KMS-11 (cell line): ENCODE measurements at regions not wholly inside any gene's neighbourhood (a gene's known extent, or its start where the extent isn't known, plus 50 kb on each side); places are given as distances from the start of the nearest gene placed in this dataset.

Source experiments
- H2AFZ ChIP-seq: fragments of 200-600 bp; sonication (generic); 2 replicates; pipeline ENCODE4 v1.6.1; 2016; ENCODE audit warnings: antibody characterized with exemption, mixed run types, low read depth
- H3K27ac ChIP-seq: fragments of 200-600 bp; sonication (generic); 2 replicates; pipeline ENCODE4 v1.6.1; 2016; ENCODE audit warnings: mild to moderate bottlenecking, mixed run types
- H3K27me3 ChIP-seq: fragments of 200-600 bp; sonication (generic); 2 replicates; pipeline ENCODE4 v1.6.1; 2017; ENCODE audit warnings: mild to moderate bottlenecking, low read depth, mixed run types, moderate library complexity; ENCODE audit not compliant: insufficient read depth
- H3K36me3 ChIP-seq: fragments of 200-600 bp; sonication (generic); 2 replicates; pipeline ENCODE4 v1.6.1; 2017; ENCODE audit warnings: mild to moderate bottlenecking, mixed run types; ENCODE audit not compliant: insufficient read depth
- H3K4me1 ChIP-seq: fragments of 200-600 bp; sonication (generic); 2 replicates; pipeline ENCODE4 v1.6.1; 2016; ENCODE audit warnings: mild to moderate bottlenecking, low read depth, mixed run types; ENCODE audit not compliant: poor library complexity, severe bottlenecking
- H3K4me2 ChIP-seq: fragments of 200-600 bp; sonication (generic); 2 replicates; pipeline ENCODE4 v1.7.0; 2016; ENCODE audit warnings: mild to moderate bottlenecking, mixed run types
- H3K4me3 ChIP-seq: fragments of 200-600 bp; sonication (generic); IDR thresholded peaks from 2 replicates; pipeline ENCODE4 v1.6.1; 2017; ENCODE audit warnings: low read depth, low read length, mixed read lengths; ENCODE audit not compliant: insufficient read depth
- H3K79me2 ChIP-seq: fragments of 200-600 bp; sonication (generic); 2 replicates; pipeline ENCODE4 v1.6.1; 2016; ENCODE audit warnings: low read depth, mixed run types; ENCODE audit not compliant: insufficient read depth
- H3K9ac ChIP-seq: fragments of 200-600 bp; sonication (generic); 2 replicates; pipeline ENCODE4 v1.6.1; 2016; ENCODE audit warnings: mild to moderate bottlenecking, mixed run types
- H4K20me1 ChIP-seq: fragments of 200-600 bp; sonication (generic); 2 replicates; pipeline ENCODE4 v1.6.1; 2016; ENCODE audit warnings: mild to moderate bottlenecking, mixed run types; ENCODE audit not compliant: insufficient read depth
- CTCF ChIP-seq: fragments of 200-600 bp; sonication (generic); conservative IDR thresholded peaks from 2 replicates; pipeline ENCODE4 v1.6.1; 2017; ENCODE audit warnings: low read depth, mild to moderate bottlenecking, antibody characterized with exemption, low read length, moderate library complexity, mixed read lengths

GRCh38 chr6:166853371-166854325, 102.7 kb downstream of the RNASET2 start:
- no peak for TF ChIP-seq CTCF
- H3K27ac ChIP-seq, result no peak overlapping the region
- H4K20me1 ChIP-seq, result no peaks in the 10 kb centered on the region
- no peak overlapping the region for H2AFZ ChIP-seq
- H3K9ac ChIP-seq, result no peak overlapping the region
- H3K79me2 ChIP-seq, result no peaks in the 10 kb centered on the region
- no peak overlapping the region for H3K4me3 ChIP-seq
- no peak overlapping the region for H3K4me2 ChIP-seq
- no peaks in the 10 kb centered on the region for H3K36me3 ChIP-seq
- H3K4me1 ChIP-seq, result no peaks in the 10 kb centered on the region
- no peaks in the 10 kb centered on the region for H3K27me3 ChIP-seq

- Histone ChIP-seq H3K79me2 (no peaks in the 10 kb centered on the region), H2AFZ (no peak overlapping the region), H3K27me3 (no peaks in the 10 kb centered on the region), H3K4me2 (no peak overlapping the region), H3K4me1 (no peaks in the 10 kb centered on the region), H4K20me1 (no peaks in the 10 kb centered on the region), H3K9ac (no peak overlapping the region), H3K36me3 (no peaks in the 10 kb centered on the region), H3K27ac (no peak overlapping the region), H3K4me3 (no peak overlapping the region)
- TF ChIP-seq CTCF, result no peak
Measured at GRCh38 chr6:166852451-166852975, 103.8 kb downstream of the RNASET2 start.

GRCh38 chr6:166851911-166852310, 104.4 kb downstream of the RNASET2 start:
- Histone ChIP-seq H3K4me3 (no peak overlapping the region), H3K36me3 (no peaks in the 10 kb centered on the region), H2AFZ (no peak overlapping the region), H4K20me1 (no peaks in the 10 kb centered on the region), H3K4me1 (no peaks in the 10 kb centered on the region), H3K27me3 (no peaks in the 10 kb centered on the region), H3K27ac (no peak overlapping the region), H3K4me2 (no peak overlapping the region), H3K79me2 (no peaks in the 10 kb centered on the region), H3K9ac (no peak overlapping the region)
- TF ChIP-seq CTCF, result no peak

- no peaks in the 10 kb centered on the region for H4K20me1 ChIP-seq
- no peaks in the 10 kb centered on the region for H3K4me1 ChIP-seq
- no peak for TF ChIP-seq CTCF
- no peak overlapping the region for H3K4me2 ChIP-seq
- H3K36me3 ChIP-seq, result no peaks in the 10 kb centered on the region
- no peak overlapping the region for H2AFZ ChIP-seq
- H3K4me3 ChIP-seq, result no peak overlapping the region
- H3K9ac ChIP-seq, result no peak overlapping the region
- H3K79me2 ChIP-seq, result no peaks in the 10 kb centered on the region
- no peak overlapping the region for H3K27ac ChIP-seq
- H3K27me3 ChIP-seq, result no peaks in the 10 kb centered on the region
Measured at GRCh38 chr6:166851426-166851825, 104.9 kb downstream of the RNASET2 start.
